ENCODE measurements at regions not wholly inside any gene's neighbourhood (a gene's known extent, or its start where the extent isn't known, plus 50 kb on each side); places are given as distances from the start of the nearest gene placed in this dataset.

DNA sequence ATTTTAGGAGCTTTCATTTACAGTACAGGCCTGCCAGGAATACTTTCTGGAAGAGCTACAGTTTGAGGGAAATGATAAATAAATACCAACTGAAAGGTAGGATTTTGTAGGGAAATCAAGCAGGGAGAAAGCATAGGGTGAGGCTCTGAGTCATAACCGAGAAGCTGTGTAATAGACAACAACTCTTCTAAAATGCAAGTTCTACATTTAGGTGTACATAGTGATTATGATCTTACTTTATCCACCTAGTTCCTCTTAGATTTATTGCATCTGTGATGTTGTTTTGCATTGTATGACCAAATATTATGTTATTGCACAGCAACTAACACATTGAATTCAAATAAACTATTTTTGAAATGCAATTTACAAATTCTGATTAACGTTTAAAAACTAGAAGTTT is 819.3 kb downstream of the PLA2G4A start:
- TF ChIP-seq, protein P1, sequence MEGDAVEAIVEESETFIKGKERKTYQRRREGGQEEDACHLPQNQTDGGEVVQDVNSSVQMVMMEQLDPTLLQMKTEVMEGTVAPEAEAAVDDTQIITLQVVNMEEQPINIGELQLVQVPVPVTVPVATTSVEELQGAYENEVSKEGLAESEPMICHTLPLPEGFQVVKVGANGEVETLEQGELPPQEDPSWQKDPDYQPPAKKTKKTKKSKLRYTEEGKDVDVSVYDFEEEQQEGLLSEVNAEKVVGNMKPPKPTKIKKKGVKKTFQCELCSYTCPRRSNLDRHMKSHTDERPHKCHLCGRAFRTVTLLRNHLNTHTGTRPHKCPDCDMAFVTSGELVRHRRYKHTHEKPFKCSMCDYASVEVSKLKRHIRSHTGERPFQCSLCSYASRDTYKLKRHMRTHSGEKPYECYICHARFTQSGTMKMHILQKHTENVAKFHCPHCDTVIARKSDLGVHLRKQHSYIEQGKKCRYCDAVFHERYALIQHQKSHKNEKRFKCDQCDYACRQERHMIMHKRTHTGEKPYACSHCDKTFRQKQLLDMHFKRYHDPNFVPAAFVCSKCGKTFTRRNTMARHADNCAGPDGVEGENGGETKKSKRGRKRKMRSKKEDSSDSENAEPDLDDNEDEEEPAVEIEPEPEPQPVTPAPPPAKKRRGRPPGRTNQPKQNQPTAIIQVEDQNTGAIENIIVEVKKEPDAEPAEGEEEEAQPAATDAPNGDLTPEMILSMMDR (IDR thresholded peaks at IDR 0.05), result no peak
- DNase-seq, result no peak
- Mint-ChIP-seq H3K4me1 (no peaks in the 10 kb centered on the region), H3K9me3 (no peaks in the 10 kb centered on the region), H3K4me3 (no peak overlapping the region), H3K36me3 (ENCODE audit: low read depth) (no peaks in the 10 kb centered on the region), H3K27ac (no peak overlapping the region), H3K27me3 (ENCODE audit: low read depth, poor library complexity) (no peaks in the 10 kb centered on the region)

DNA sequence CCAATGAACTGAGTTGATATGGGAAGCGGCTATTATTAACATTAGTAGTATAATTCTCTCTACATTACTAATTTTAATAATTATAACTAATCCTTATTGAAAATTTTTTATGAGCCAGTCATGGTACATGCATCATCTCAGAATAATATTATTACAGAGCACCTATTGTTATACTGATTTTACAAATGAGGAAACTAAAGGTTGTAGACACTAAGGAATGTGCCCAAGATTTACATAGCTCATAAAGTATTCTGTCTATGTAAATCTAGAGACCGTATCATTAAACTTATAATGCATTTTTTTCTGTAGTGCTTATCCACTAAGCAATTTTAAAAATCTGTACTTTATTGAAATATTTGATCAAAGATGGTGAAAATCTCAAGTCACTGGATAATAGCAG is 825.9 kb downstream of the PLA2G4A start:
- no peak overlapping the region for H3K27ac Mint-ChIP-seq
- H3K4me1 Mint-ChIP-seq, result no peaks in the 10 kb centered on the region
- no peaks in the 10 kb centered on the region for H3K36me3 Mint-ChIP-seq (ENCODE audit: low read depth)
- H3K9me3 Mint-ChIP-seq, result no peaks in the 10 kb centered on the region
- TF ChIP-seq, protein P1 (IDR thresholded peaks at IDR 0.05), result no peak
- no peaks in the 10 kb centered on the region for H3K27me3 Mint-ChIP-seq (ENCODE audit: low read depth, poor library complexity)
- DNase-seq, result no peak
- H3K4me3 Mint-ChIP-seq, result no peak overlapping the region

DNA sequence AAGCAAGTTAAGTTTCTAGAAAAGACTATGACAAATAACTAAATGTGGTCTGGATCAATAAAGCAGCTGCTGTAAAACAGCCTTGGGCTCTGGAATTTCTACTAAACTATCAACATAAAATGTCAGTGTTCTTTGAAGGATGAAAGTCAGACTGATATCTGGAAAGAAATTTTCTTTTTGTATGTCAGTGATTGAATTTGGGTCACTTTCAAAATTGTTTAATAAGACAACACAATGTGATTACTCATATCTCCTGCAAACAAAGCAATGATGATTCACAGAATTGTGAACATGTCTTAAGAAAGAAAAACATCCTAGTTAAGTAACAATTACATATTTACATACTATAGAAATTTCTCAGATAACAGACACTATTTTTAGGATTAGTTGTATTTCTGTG is 826.4 kb downstream of the PLA2G4A start:
- TF ChIP-seq, protein P1 (IDR thresholded peaks at IDR 0.05), result no peak
- H3K27ac Mint-ChIP-seq, result no peak overlapping the region
- H3K27me3 Mint-ChIP-seq (ENCODE audit: low read depth, poor library complexity), result no peaks in the 10 kb centered on the region
- no peaks in the 10 kb centered on the region for H3K36me3 Mint-ChIP-seq (ENCODE audit: low read depth)
- H3K4me1 Mint-ChIP-seq, result no peaks in the 10 kb centered on the region
- H3K9me3 Mint-ChIP-seq, result no peaks in the 10 kb centered on the region
- H3K4me3 Mint-ChIP-seq, result no peak overlapping the region
- no peak for DNase-seq

GRCh38 chr1:187665483-187665882 is 836.7 kb downstream of the PLA2G4A start:
- DNase-seq, result no peak
- Mint-ChIP-seq H3K27me3 (ENCODE audit: low read depth, poor library complexity) (no peaks in the 10 kb centered on the region), H3K27ac (no peak overlapping the region), H3K4me3 (no peak overlapping the region), H3K36me3 (ENCODE audit: low read depth) (no peaks in the 10 kb centered on the region), H3K9me3 (no peaks in the 10 kb centered on the region), H3K4me1 (no peaks in the 10 kb centered on the region)
- TF ChIP-seq, protein P1 (IDR thresholded peaks at IDR 0.05), result no peak

- DNase-seq, result no peak
- Mint-ChIP-seq H3K9me3 (no peaks in the 10 kb centered on the region), H3K36me3 (ENCODE audit: low read depth) (no peaks in the 10 kb centered on the region), H3K4me3 (no peak overlapping the region), H3K27me3 (ENCODE audit: low read depth, poor library complexity) (no peaks in the 10 kb centered on the region), H3K27ac (no peak overlapping the region), H3K4me1 (no peaks in the 10 kb centered on the region)
- TF ChIP-seq, protein P1 (IDR thresholded peaks at IDR 0.05), result no peak
These were observed 852.1 kb downstream of the PLA2G4A start for GRCh38 chr1:187680823-187681222.

- Mint-ChIP-seq H3K4me1 (no peaks in the 10 kb centered on the region), H3K27ac (no peak overlapping the region), H3K4me3 (no peak overlapping the region), H3K27me3 (ENCODE audit: low read depth, poor library complexity) (no peaks in the 10 kb centered on the region), H3K9me3 (no peaks in the 10 kb centered on the region), H3K36me3 (ENCODE audit: low read depth) (no peaks in the 10 kb centered on the region)
- TF ChIP-seq, protein P1 (IDR thresholded peaks at IDR 0.05), result no peak
- DNase-seq, result no peak
These were observed 853.4 kb downstream of the PLA2G4A start for GRCh38 chr1:187682112-187682511.

Data from nephron progenitor cell (in vitro differentiated cells).